ENCODE measurements at regions not wholly inside any gene's neighbourhood (a gene's known extent, or its start where the extent isn't known, plus 50 kb on each side); places are given as distances from the start of the nearest gene placed in this dataset.

DNA sequence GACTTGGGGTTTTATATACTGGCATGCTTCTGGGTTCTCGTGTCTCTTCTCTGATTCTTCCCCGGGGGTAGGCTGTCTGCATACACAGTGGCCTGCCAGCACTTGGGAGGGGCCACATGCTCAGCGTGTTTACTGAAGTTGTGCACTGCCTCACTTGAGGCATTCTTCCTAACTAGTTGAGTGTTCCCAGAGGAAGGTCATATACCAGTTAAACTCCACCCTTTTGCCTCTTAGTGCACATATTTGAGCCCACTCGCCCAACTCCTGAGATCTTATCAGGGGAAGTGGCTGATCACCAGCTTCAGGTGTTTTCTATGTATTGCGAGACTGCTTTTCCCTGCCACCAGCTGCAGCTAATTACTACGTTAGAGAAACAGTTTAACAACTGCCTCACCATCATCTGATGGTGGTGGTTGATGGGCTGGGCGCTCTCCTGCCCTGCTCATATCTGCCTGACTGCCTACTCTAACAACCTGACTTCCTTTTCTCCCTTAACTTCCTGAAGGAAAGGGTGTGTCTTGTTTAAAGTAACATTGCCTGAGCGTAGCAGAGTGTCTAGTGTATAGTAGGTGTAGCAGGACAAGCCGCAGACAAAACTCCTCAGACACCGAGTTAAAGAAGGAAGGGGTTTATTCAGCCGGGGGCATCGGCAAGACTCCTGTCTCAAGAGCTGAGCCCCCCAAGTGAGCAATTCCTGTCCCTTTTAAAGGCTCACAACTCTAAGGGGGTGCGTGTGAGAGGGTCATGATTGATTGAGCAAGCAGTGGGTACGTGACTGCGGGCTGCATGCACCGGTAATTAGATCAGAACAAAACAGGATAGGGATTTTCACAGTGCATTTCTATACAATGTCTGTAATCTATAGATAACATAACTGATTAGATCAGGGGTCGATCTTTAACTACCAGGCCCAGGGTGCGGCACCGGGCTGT lies 60.1 kb upstream of the CLINT1 start:
- DNase-seq, result no peak

- peak; percentile 6 for DNase-seq
These were observed 59.2 kb upstream of the CLINT1 start for GRCh38 chr5:157917899-157918809.

DNA sequence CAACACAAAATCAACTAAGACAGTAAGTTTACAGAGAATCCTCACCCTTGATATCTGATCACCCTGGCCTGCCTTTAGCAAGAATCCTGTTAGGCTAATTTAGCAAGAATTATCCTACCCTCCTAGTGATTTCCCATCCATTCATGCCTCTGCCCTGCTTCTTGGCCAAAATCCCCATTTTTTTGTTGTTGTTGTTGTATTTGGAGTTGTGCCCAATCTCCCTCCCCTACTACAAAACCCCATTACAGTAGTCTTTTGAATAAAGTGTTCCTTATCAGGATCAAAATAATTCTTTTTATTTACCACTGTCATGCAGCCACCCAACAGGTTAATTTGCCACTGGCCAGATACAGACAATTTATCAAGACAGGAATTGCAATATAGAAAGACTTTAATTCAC lies 58.5 kb upstream of the CLINT1 start:
- DNase-seq, result no peak

DNA sequence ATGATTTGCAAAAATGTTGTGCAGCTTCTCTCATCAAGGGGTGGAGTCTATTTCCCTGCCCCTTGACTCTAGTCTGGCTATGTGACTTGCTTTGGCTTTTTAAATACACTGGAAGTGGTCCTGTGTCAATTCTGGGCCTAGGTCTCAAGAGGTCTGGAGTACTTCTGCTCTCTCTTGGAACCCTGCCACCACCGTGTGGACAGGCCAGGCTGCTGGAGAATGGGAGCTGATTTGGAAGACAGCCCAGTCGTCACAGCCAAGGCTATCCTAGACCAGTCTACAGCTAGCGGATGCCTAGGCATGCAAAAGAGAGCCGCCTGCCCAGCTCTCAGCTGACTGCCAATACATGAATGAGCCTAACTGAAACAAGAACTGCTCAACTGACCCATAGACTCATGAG lies 56.7 kb upstream of the CLINT1 start:
- DNase-seq, result no peak

DNA sequence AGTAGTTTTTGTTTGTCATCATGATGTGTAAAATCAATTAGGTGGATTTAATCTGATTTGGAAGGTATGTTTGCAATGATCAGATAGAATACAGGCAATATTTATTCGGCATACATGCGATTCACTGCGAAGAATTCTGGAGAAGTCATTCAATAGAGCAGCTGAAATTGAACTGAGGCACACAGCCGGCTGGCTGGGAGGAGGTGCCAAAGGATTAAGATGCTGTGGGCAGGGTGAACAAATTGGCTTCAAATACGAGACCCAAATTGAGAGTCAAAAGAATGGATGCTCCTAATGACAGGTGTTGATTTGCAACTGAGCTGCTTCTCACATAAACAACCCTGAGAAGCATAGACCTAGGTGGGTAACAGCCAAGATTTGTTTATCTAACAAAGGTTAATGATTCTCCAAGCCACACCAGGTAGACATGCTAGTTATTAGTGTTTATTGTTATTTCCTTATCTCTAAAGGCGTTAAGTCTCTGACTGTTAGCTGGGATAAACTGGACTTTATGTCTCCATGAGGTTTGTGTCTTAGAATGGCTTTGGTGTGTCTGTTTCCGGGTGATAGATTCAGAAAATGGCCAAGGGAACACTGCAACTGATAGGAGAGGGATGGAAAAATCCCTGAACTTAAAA lies 55.3 kb upstream of the CLINT1 start:
- no peak for DNase-seq

DNA sequence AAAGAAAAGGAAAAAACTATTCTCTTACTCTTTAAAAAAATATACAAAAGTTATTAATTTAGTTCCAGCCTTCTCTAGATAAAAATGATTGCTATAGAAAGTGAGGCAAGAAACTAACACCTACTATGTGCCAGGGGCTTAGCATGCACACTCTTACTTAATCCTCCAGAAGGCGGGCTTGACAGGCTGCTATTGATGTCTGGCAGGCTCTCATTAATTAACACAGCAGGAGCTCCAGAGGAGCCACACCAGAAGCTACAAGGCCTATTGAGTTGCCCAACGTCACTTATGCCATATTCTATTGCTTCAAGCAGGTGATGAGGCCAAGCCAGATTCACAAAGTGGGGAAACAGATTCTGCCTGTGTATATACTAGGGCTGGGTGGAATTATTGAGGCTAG lies 54.6 kb upstream of the CLINT1 start:
- no peak for DNase-seq

DNA sequence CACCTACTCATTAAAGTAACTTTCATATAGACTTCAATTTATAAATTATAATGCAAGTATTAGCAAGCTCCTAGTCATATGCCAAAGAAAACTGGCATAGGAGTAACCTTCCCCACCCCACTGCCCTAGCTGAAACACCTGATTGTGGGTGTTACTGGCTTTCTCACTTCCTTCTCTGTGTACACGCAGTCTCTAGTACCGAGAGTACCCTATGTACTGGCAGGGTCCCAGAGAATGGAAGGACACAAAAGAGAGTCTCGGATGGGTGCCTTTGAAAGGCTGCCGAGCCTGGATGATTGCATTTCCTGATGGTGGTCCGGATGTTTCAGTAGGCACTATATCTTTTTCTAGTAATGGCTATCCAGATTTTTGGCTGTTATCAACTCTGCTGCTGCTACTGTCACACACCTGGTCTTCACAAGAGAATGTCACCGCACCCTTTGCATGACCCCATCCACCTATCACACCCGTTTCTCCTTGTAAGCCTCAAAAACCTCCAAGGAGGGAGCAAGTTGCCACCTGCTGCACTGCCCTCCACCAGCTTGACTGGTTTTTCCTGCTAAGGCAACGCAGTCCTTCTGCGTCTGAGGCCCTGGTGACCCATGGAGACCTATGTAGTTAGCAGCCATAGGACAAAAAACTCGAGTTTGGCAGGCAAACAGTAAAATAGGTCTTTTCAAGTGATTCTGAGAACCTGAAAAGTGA lies 53.8 kb upstream of the CLINT1 start:
- no peak for DNase-seq

- no peak for DNase-seq
These were observed 52.6 kb upstream of the CLINT1 start for GRCh38 chr5:157911568-157911967.
